Esophagus muscularis mucosa (tissue), 4 donors: ENCODE measurements at regions not wholly inside any gene's neighbourhood (a gene's known extent, or its start where the extent isn't known, plus 50 kb on each side); places are given as distances from the start of the nearest gene placed in this dataset.

Experiments used
- DNase-seq: peaks from one replicate; pipeline ENCODE4 v3.0.0-alpha.2; 2017; ENCODE audit errors: extremely low spot score
- H3K27ac ChIP-seq, 4 donors: fragments of 200-600 bp; sonication (generic); replicated peaks in 1 of 4; 1 replicate in 3 of 4; 2 replicates in 1 of 4; pipeline ENCODE4 v1.5.1; 2016 to 2019; ENCODE audit warnings: mild to moderate bottlenecking in 1 of 4
- H3K27me3 ChIP-seq, 4 donors: fragments of 200-600 bp; sonication (generic); one replicate each; pipeline versions ENCODE4 v1.5.1 to v1.6.0; 2016 to 2019
- H3K36me3 ChIP-seq, 4 donors: fragments of 200-600 bp; sonication (generic); one replicate each; pipeline ENCODE4 v1.5.1; 2016 to 2019
- H3K4me1 ChIP-seq, 4 donors: fragments of 200-600 bp; sonication (generic); one replicate each; pipeline ENCODE4 v1.5.1; 2016 to 2019
- H3K4me3 ChIP-seq, 4 donors: fragments of 200-600 bp; sonication (generic); 1 replicate in 2 of 4; 2 replicates in 2 of 4; pipeline ENCODE4 v1.5.1; 2016 to 2019; ENCODE audit warnings: mild to moderate bottlenecking in 4 of 4, moderate library complexity in 1 of 4
- H3K9me3 ChIP-seq, 4 donors: fragments of 200-600 bp; sonication (generic); 1 replicate in 3 of 4; 2 replicates in 1 of 4; pipeline ENCODE4 v1.5.1; 2016 to 2019
- CTCF ChIP-seq, 3 experiments: fragments of 200-600 bp in 2 of 3; fragments of 450-650 bp in 1 of 3; sonication (generic) in 2 of 3; IDR thresholded peaks; one replicate each; pipeline ENCODE4 v1.5.1; 2017 to 2019; ENCODE audit warnings: antibody characterized with exemption in 3 of 3, mild to moderate bottlenecking in 2 of 3, moderate library complexity in 1 of 3
- EP300 ChIP-seq: sonication (generic); formaldehyde crosslinking; IDR thresholded peaks from one replicate; pipeline ENCODE4 v1.6.1; 2017; ENCODE audit warnings: antibody characterized with exemption
- POLR2A ChIP-seq: fragments of 450-650 bp; IDR thresholded peaks from one replicate; pipeline ENCODE4 v1.6.1; 2017; ENCODE audit warnings: antibody characterized with exemption, moderate library complexity, mild to moderate bottlenecking, low read depth
- POLR2AphosphoS5 ChIP-seq, 2 donors: sonication (generic); formaldehyde crosslinking; IDR thresholded peaks; one replicate each; pipeline ENCODE4 v1.6.1; 2017; ENCODE audit warnings: antibody characterized with exemption in 2 of 2
- WGBS: methylation state at CpG from one replicate; pipeline ENCODE4 v1.1.5; 2018; 5-methylcytosine and 5-hydroxymethylcytosine counted together
- intact Hi-C: fragments of 100-400 bp; cut with DNase I; formaldehyde crosslinking; loops from one replicate; pipeline ENCODE4 v1.15.1; 2023

GRCh38 chr3:82198009-82198408 lies 436.6 kb upstream of the GBE1 start:
- Histone ChIP-seq H3K4me1 (no peaks in the 10 kb centered on the region), H3K9me3 (no peaks in the 10 kb centered on the region), H3K4me3 (no peak overlapping the region), H3K36me3 (no peaks in the 10 kb centered on the region), H3K27ac (no peak overlapping the region), H3K27me3 (no peaks in the 10 kb centered on the region)
- intact Hi-C loops: no loop called here
- DNase-seq: no peak
- TF ChIP-seq POLR2A (no peak), EP300 (no peak), POLR2AphosphoS5 (IDR thresholded peaks at IDR 0.05) (no peak), CTCF (IDR thresholded peaks at IDR 0.05) (no peak)
- 79% methylated on average over 3 of the region's 3 CpGs for WGBS

DNA sequence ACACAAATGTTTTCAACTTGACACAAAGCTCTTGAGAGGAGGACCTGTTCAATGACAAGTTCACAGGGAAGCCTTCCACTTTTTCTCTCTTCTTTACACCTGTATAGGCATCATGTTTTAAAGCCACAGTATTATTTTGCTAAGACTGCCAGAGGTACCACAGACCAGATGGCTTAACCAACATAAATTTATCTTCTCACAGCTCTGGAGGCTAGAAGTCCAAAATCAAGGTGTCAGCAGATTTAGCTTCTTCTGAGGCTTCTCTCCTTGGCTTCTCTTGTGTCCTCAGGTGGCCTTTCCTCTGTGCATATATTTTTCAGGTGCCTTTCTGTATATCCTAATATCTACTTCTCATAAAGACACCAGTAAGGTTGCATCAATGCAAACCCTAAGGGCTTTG lies 435.2 kb upstream of the GBE1 start:
- Histone ChIP-seq H3K4me3 (no peak overlapping the region), H3K36me3 (no peaks in the 10 kb centered on the region), H3K27me3 (no peaks in the 10 kb centered on the region), H3K27ac (no peak overlapping the region), H3K4me1 (no peaks in the 10 kb centered on the region), H3K9me3 (no peaks in the 10 kb centered on the region)
- DNase-seq: no peak
- TF ChIP-seq CTCF (IDR thresholded peaks at IDR 0.05) (no peak), POLR2AphosphoS5 (IDR thresholded peaks at IDR 0.05) (no peak), EP300 (no peak), POLR2A (no peak)
- intact Hi-C loops: no loop called here

DNA sequence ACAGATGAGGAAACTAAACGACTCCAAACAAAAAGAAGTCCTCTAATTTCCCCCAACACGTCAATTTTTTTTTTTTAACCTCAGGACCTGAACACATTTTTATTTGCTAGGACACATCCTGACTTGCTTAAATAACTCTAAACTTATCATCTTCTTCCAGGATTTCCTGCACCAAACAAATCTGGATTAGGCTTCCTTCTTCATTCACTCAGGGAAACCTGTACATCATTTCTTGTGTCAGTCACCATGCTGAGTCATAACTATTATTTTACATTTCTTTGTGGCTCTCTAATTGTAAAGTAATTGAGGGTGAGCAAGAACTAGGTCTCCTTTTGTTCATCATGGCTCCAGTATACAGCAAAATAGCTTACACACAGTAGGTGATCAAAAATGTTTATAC lies 433.4 kb upstream of the GBE1 start:
- no peak overlapping the region for H3K4me3 ChIP-seq
- no peaks in the 10 kb centered on the region for H3K9me3 ChIP-seq
- 46% methylated on average over 2 of the region's 2 CpGs for WGBS
- intact Hi-C loops: no loop called here
- H3K4me1 ChIP-seq: no peaks in the 10 kb centered on the region
- no peaks in the 10 kb centered on the region for H3K27me3 ChIP-seq
- TF ChIP-seq CTCF (IDR thresholded peaks at IDR 0.05) (no peak), POLR2A (no peak), EP300 (no peak)
- no peaks in the 10 kb centered on the region for H3K36me3 ChIP-seq
- no peak overlapping the region for H3K27ac ChIP-seq
- DNase-seq: no peak

DNA sequence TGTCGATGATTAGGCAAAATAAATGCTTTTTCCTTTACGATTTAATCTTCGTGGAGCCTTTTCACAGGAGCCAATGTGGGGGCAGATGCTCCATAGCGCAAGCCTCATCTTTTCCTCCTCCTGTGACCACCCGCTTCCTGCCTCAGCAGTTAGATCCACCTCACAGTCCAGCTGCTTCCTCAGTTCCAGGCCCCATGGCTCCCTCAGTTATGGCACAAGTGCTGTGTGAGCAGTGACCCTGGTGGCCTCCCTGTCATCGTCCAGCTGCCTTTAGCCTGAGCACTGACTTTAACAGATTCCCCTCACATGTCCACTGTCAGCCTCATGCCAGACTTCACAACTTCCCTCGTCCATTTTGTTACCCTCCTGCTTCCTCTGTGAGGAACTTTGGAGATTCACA lies 424.6 kb upstream of the GBE1 start:
- 73% methylated on average over 7 of the region's 7 CpGs for WGBS
- intact Hi-C loops: no loop called here
- TF ChIP-seq EP300 (no peak), POLR2AphosphoS5 (IDR thresholded peaks at IDR 0.05) (no peak), POLR2A (no peak), CTCF (IDR thresholded peaks at IDR 0.05) (no peak)
- no peaks in the 10 kb centered on the region for H3K9me3 ChIP-seq
- H3K4me3 ChIP-seq: no peak overlapping the region
- H3K36me3 ChIP-seq: no peaks in the 10 kb centered on the region
- no peak for DNase-seq
- no peaks in the 10 kb centered on the region for H3K4me1 ChIP-seq
- H3K27me3 ChIP-seq: no peaks in the 10 kb centered on the region
- H3K27ac ChIP-seq: no peak overlapping the region

DNA sequence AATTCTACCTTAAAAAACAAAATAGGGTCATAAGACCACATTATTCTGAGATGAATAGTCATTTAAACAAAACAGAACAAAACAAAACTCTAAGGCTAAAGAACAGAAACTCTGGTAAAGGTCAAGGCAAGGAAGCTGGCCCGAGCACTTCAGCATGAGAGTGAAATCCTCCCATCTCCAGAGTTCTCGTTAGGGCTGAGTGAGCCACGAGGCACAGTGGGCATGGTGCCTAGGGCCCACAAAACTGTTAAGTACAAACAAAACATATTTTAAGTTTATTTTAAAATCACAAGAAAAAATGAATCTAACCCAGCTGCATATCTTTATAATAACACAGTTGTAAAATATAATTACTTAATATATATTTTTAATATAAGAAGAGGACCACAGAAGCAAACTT lies 417.8 kb upstream of the GBE1 start:
- intact Hi-C loops: no loop called here
- Histone ChIP-seq H3K36me3 (no peaks in the 10 kb centered on the region), H3K4me1 (no peaks in the 10 kb centered on the region), H3K9me3 (no peaks in the 10 kb centered on the region), H3K27ac (no peak overlapping the region), H3K27me3 (no peaks in the 10 kb centered on the region), H3K4me3 (no peak overlapping the region)
- TF ChIP-seq POLR2AphosphoS5 (IDR thresholded peaks at IDR 0.05) (no peak), CTCF (IDR thresholded peaks at IDR 0.05) (no peak), EP300 (no peak), POLR2A (no peak)
- DNase-seq: no peak
- WGBS: 68% methylated on average over 3 of the region's 3 CpGs
